Ishikawa (cell line): ENCODE measurements at regions not wholly inside any gene's neighbourhood (a gene's known extent, or its start where the extent isn't known, plus 50 kb on each side); places are given as distances from the start of the nearest gene placed in this dataset.

ENCODE experiments used
- CEBPB ChIP-seq: IDR thresholded peaks from 2 replicates; pipeline ENCODE4 v1.6.1; 2012
- CREB1 ChIP-seq: IDR thresholded peaks from 2 replicates; pipeline ENCODE4 v1.6.1; 2012; ENCODE audit warnings: low read depth
- EGR1 ChIP-seq: IDR thresholded peaks from 2 replicates; pipeline ENCODE4 v1.6.1; 2012
- EP300 ChIP-seq: IDR thresholded peaks from 2 replicates; pipeline ENCODE4 v1.6.1; 2012; ENCODE audit warnings: borderline replicate concordance
- FOXM1 ChIP-seq: IDR thresholded peaks from 2 replicates; pipeline ENCODE4 v1.6.1; 2012; ENCODE audit warnings: low read depth, borderline replicate concordance
- MAX ChIP-seq: IDR thresholded peaks from 2 replicates; pipeline ENCODE4 v1.6.1; 2012
- NFIC ChIP-seq: IDR thresholded peaks from 2 replicates; pipeline ENCODE4 v1.6.1; 2012
- REST ChIP-seq: IDR thresholded peaks from 2 replicates; pipeline ENCODE4 v1.6.1; 2012; ENCODE audit warnings: low read depth, mild to moderate bottlenecking
- TAF1 ChIP-seq: IDR thresholded peaks from 2 replicates; pipeline ENCODE4 v1.6.1; 2012; ENCODE audit warnings: low read depth, mild to moderate bottlenecking
- TCF12 ChIP-seq: IDR thresholded peaks from 2 replicates; pipeline ENCODE4 v1.6.1; 2012; ENCODE audit warnings: low read depth
- TEAD4 ChIP-seq: IDR thresholded peaks from 2 replicates; pipeline ENCODE4 v1.6.1; 2012
- YY1 ChIP-seq: IDR thresholded peaks from 2 replicates; pipeline ENCODE4 v1.6.1; 2012; ENCODE audit warnings: low read depth

GRCh38 chr11:23723861-23724260 lies 773.0 kb upstream of the LUZP2 start:
- TF ChIP-seq CEBPB (no peak), EGR1 (no peak), MAX (no peak), CREB1 (no peak), TEAD4 (no peak), FOXM1 (no peak), NFIC (no peak), TAF1 (no peak), EP300 (no peak), REST (no peak), YY1 (no peak), TCF12 (no peak)
